Esophagus (tissue), 2 donors: ENCODE measurements at regions not wholly inside any gene's neighbourhood (a gene's known extent, or its start where the extent isn't known, plus 50 kb on each side); places are given as distances from the start of the nearest gene placed in this dataset.

ENCODE experiments used
- H3K27ac ChIP-seq, 2 donors: one replicate each; pipeline ENCODE4 v1.5.1; 2013; ENCODE audit warnings: low read depth in 2 of 2, mild to moderate bottlenecking in 2 of 2, inconsistent platforms in 1 of 2, low read length in 1 of 2, moderate library complexity in 1 of 2
- H3K27me3 ChIP-seq, 2 donors: one replicate each; pipeline ENCODE4 v1.6.1; 2013; ENCODE audit warnings: low read length in 2 of 2, control low read depth in 1 of 2, mild to moderate bottlenecking in 1 of 2; ENCODE audit not compliant: insufficient read depth in 2 of 2, control insufficient read depth in 1 of 2
- H3K36me3 ChIP-seq, 2 donors: one replicate each; pipeline ENCODE4 v1.6.1; 2013; ENCODE audit warnings: low read length in 1 of 2; ENCODE audit not compliant: control insufficient read depth in 2 of 2, insufficient read depth in 2 of 2
- H3K4me1 ChIP-seq, 2 donors: one replicate each; pipeline ENCODE4 v1.6.1; 2013; ENCODE audit warnings: low read length in 1 of 2; ENCODE audit not compliant: control insufficient read depth in 2 of 2, insufficient read depth in 2 of 2
- H3K4me3 ChIP-seq, 2 donors: one replicate each; pipeline ENCODE4 v1.5.1; 2013; ENCODE audit warnings: low read length in 2 of 2, mild to moderate bottlenecking in 2 of 2, low read depth in 1 of 2, moderate library complexity in 1 of 2
- H3K9me3 ChIP-seq, 2 donors: one replicate each; pipeline ENCODE4 v1.6.1; 2013; ENCODE audit warnings: mild to moderate bottlenecking in 2 of 2, low read depth in 1 of 2, low read length in 1 of 2, moderate library complexity in 1 of 2; ENCODE audit not compliant: control insufficient read depth in 2 of 2, insufficient read depth in 1 of 2
- WGBS, 2 donors: extraction: QIAGEN DNeasy Blood & Tissue Kit; methylation state at CpG; one replicate each; pipeline ENCODE4 v1.1.7; 2013; 5-methylcytosine and 5-hydroxymethylcytosine counted together
- donor health status: healthy with polysubstance abuse.
- donor health status: Bipolar disorder and iron deficiency.

DNA sequence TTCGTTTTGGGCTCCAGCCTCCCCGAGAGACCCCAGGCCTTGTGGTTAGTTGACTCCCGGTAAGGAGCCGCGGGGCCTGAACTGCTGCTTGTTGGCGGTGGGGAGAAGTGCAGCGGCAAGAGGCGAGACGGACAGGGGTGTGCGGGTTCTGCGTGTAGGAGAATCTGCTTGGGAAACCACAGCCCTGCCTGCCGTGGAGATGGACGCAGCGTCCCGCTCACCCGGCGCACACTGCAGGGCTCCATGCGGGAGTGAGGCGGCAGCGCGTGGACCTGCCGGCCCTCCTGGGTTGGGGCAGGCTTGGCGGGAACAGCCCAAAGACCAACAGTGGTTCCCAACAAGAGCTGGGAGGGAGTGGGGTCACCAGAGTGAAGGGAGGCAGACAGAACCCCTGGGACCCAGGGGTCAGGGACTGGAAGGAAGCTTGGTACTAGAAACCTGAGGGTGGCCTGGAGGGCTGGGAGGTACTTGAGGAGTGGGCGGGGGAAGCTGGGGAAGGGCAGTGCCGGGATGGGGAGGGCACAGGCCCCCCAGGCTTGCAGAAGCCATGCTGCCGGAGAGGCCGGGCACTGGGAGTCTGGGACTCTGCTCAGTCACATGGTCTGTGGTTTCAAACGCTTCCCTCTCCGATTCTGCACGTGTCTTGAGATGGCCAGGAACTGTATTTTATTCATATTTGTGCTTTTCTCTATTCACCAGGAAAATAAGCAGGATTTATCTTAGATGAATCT, 70.8 kb downstream of the RGS12 start:
- 85 to 89% methylated on average over 30 of the region's 30 CpGs for WGBS, 2 donors
- H3K4me1 ChIP-seq: peaks cover 0 to 8% of the 10 kb centered on the region in 2 donors
- H3K27ac ChIP-seq: no peak overlapping the region
- H3K4me3 ChIP-seq: no peak overlapping the region
- H3K27me3 ChIP-seq: no peaks in the 10 kb centered on the region
- H3K36me3 ChIP-seq: no peaks in the 10 kb centered on the region
- H3K9me3 ChIP-seq: peaks cover 0 to under 1% of the 10 kb centered on the region in 2 donors

GRCh38 chr4:3364199-3364598, 71.4 kb downstream of the RGS12 start:
- Histone ChIP-seq H3K36me3 (no peaks in the 10 kb centered on the region), H3K4me1 (peaks cover 5 to 14% of the 10 kb centered on the region in 2 donors), H3K9me3 (peaks cover 0 to 2% of the 10 kb centered on the region in 2 donors), H3K4me3 (no peak overlapping the region), H3K27ac (no peak overlapping the region), H3K27me3 (no peaks in the 10 kb centered on the region)
- WGBS, 2 donors: 80 to 85% methylated on average over 16 to 17 of the region's 17 CpGs

DNA sequence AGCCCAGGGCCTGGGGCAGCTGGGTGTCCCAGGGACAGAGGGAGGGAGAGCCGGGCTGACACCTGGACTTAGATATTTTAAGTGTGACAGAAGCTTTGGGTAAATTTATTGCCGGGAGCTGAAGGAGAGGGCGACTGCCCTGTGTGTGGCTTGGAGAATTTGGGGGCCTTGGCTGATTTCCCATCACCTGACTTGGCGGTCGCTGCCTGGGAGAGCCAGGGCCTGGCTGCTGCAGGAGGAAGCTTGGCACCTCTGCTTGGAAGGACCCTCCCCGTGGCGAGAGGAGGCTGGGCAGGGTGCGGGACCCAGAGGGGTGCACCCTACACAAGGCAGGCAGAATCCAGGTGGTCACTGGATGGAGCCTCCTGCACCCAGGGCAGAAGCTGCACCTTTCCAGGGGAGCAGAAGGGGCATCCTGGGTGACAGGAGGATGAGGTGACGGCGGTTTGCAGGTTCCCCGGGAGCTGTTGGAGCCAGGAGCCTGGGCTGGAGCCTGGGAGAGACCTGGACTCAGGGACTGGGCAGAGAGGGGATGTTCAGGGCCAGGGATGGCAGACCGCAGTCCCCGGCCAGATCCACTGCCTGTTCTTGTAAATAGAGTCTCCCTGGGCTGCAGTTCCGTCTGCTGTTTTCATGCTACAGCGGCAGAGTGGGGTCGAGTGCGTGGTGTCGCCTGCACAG, 72.0 kb downstream of the RGS12 start:
- no peak overlapping the region for H3K4me3 ChIP-seq
- no peak overlapping the region for H3K27ac ChIP-seq
- WGBS, 2 donors: 85 to 88% methylated on average over 18 of the region's 18 CpGs
- H3K4me1 ChIP-seq: peaks cover 7 to 16% of the 10 kb centered on the region in 2 donors
- H3K27me3 ChIP-seq: no peaks in the 10 kb centered on the region
- no peaks in the 10 kb centered on the region for H3K36me3 ChIP-seq
- peaks cover 0 to 2% of the 10 kb centered on the region in 2 donors for H3K9me3 ChIP-seq

DNA sequence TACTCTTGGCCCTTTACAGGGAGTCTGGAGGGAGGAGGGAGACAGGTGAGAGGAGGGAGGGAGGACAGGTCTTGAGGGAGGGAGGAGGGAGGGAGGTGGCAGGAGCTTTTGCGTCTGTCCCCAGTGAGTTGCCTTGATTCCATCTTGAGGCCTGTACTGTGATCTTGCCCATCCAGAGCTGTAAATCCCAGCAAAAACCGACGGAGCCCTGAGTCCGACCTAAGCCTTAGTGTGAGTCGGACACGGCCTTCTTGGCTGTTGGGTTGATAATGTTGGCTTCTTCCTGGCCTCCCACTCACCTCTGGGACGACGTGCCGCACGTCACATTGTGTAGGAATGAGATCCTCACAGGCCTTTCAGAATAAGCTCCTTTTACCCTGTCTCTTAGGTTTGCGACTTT, 72.5 kb downstream of the RGS12 start:
- no peaks in the 10 kb centered on the region for H3K36me3 ChIP-seq
- H3K9me3 ChIP-seq: peaks cover 0 to 2% of the 10 kb centered on the region in 2 donors
- H3K27ac ChIP-seq: no peak overlapping the region
- no peak overlapping the region for H3K4me3 ChIP-seq
- H3K27me3 ChIP-seq: no peaks in the 10 kb centered on the region
- WGBS, 2 donors: 94% methylated on average over 11 of the region's 11 CpGs
- H3K4me1 ChIP-seq: peaks cover 9 to 16% of the 10 kb centered on the region in 2 donors

DNA sequence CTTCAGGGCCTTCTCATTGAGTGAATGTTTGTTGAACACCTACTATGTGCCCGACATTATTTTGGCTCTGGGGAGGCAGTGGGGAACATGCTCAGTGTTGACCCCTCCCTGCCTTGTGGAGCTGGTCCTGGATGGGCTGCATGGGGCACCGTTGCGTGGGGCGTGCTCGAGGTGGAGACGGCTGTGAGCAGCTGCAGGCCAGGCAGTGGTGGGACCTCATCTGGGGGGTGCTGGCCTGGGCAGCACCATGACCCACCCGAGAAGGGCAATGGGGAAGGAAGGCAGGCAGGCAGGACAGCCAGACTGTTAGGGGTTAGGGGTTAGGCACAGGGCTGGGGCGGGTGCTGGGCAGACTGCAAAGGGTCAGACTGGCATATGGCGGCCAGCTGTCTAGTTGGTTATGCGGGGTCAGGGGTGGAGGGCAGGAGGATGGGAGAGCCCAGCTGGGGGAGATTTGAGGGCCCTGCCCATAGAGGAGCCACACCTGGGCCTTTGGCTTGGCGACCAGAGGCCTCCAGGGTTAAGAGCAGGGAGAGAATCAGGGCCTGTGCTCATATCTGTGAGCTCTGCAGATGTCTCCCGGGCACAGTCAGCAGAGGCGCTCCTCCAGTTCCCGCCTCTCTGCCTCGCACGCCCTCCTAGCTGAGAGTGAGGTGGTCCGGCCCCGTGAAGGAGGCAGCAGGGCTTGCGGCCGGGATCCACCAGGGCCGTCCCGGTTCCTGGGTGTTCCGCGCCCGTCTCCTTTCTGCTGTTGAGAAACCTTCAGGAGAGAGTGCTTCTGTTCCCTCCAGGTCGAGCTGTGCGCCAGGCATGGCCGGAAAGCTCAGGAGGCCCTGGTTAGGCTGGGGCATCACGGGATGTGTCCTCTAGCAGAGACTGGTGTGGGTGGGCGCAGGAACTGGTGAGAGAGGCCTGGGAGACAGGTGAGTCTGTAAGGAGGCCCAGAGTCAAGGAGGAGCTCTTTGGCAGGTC, 73.3 kb downstream of the RGS12 start:
- no peak overlapping the region for H3K27ac ChIP-seq
- WGBS, 2 donors: 93% methylated on average over 26 to 30 of the region's 30 CpGs
- H3K9me3 ChIP-seq: peaks cover 0 to 2% of the 10 kb centered on the region in 2 donors
- H3K36me3 ChIP-seq: no peaks in the 10 kb centered on the region
- H3K4me3 ChIP-seq: no peak overlapping the region
- H3K27me3 ChIP-seq: no peaks in the 10 kb centered on the region
- peaks cover 9 to 16% of the 10 kb centered on the region in 2 donors for H3K4me1 ChIP-seq

DNA sequence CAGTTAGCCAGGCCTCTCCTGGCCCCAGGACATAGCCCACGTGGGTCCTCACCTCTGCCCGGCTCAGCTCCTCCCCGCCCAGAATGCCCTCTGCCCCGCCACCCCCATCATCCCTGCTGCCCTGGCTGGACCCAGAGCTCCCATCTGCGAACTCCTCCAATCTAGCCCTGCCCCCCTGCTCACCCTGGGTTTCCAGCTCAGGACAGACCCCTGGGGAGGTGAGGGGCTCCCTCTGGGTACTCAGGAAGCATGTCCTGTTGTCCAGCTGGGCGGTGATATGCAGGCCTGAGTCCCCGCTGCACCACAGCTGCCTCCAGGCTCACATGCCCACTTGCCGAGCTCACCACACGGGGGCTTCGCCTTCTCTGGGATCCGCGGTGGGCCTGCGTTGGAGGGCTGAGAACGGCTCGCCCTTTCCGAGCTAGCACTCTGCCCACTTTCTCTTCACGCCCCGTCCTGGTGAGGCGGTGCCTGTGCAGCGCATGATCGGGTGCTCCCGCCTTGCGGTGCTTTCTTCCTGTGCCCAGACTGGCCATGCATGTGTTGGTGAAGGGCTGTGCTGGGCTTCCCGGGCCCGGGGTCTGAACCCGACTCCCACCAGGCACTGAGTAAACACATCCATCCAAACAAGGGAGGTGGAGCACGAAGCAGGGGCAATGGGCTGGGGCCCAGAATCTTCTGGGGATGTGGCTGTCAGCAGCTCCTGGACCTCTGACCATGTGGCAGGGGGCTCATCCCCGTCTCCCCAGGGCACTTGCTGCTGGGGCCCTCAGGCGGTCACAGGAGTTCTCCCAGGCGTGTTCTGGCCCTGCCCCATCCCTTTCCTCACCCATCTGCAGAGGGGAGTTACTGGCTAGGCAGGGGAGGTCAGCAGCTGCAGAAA, 74.3 kb downstream of the RGS12 start:
- H3K4me1 ChIP-seq: peaks cover 9 to 14% of the 10 kb centered on the region in 2 donors
- no peak overlapping the region for H3K27ac ChIP-seq
- WGBS, 2 donors: 81 to 89% methylated on average over 30 of the region's 30 CpGs
- H3K36me3 ChIP-seq: no peaks in the 10 kb centered on the region
- peaks cover 0 to 2% of the 10 kb centered on the region in 2 donors for H3K9me3 ChIP-seq
- H3K4me3 ChIP-seq: no peak overlapping the region
- no peaks in the 10 kb centered on the region for H3K27me3 ChIP-seq

DNA sequence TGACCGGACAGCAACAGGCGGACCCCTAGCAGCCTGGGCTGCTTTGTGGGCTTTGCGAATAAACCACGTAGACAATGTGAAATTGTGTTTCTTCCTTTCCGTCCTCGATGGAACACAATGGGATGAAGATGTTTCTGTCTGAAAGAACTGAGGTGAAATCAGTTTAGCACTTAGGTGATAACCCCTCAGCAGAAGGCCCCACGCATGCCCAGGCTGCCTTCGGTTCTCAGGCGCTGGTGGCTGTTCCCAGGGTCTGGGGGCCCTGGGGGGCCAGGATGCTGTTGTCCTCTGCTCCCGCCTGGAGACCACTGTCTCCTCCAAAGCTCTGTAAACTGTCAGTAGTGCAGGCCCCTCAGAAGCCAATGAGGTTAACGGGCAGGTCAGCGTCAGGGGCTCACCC, 73.9 kb upstream of the HGFAC start:
- Histone ChIP-seq H3K27ac (no peak overlapping the region), H3K4me1 (peaks cover 9% of the 10 kb centered on the region in 2 donors), H3K9me3 (peaks cover 0 to 2% of the 10 kb centered on the region in 2 donors), H3K36me3 (no peaks in the 10 kb centered on the region), H3K27me3 (no peaks in the 10 kb centered on the region), H3K4me3 (no peak overlapping the region)
- 91% methylated on average over 12 of the region's 12 CpGs for WGBS, 2 donors

DNA sequence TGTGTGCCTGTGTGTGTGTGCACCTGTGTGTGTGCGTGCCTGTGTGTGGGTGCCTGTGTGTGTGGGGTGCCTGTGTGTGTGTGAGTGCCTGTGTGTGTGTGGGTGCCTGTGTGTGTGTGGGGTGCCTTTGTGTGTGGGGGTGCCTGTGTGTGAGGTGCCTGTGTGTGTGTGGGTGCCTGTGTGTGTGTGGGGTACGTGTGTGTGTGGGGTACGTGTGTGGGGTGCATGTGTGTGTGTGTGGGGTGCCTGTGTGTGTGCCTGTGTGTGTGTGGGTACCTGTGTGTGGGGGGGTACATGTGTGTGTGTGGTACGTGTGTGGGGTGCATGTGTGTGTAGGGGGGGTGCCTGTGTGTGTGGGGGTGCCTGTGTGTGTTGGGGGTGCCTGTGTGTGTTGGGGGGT, 73.4 kb upstream of the HGFAC start:
- H3K27ac ChIP-seq: no peak overlapping the region

More for the DNA sequence above, 73.4 kb upstream of the HGFAC start:
- Histone ChIP-seq H3K4me3 (no peak overlapping the region), H3K36me3 (no peaks in the 10 kb centered on the region), H3K4me1 (peaks cover 9 to 10% of the 10 kb centered on the region in 2 donors), H3K27me3 (no peaks in the 10 kb centered on the region), H3K9me3 (peaks cover 0 to 2% of the 10 kb centered on the region in 2 donors)
- WGBS, 2 donors: 84 to 87% methylated on average over 4 of the region's 4 CpGs
